HCT116 (cell line): ENCODE measurements at regions not wholly inside any gene's neighbourhood (a gene's known extent, or its start where the extent isn't known, plus 50 kb on each side); places are given as distances from the start of the nearest gene placed in this dataset.

ENCODE experiments used
- ATAC-seq: fragments of 200-7000 bp; cut with Tn5 transposase; 2 replicates; pipeline ENCODE4 v1.9.1; 2020; ENCODE audit warnings: mild to moderate bottlenecking, moderate library complexity
- BruUV-seq: library from RNA; stranded (reverse); fragments of 400-500 nt; replicated peaks from 2 replicates; lab custom pipeline; 2021; lab: Mats Ljungman, UMichigan
- CTCF ChIA-PET: fragments of 300-600 bp; sonication (Branson Sonifier 250); formaldehyde crosslinking; loops from one replicate; lab custom pipeline; 2021; ENCODE audit warnings: antibody characterized with exemption; lab: Charles Lee
- POLR2A ChIA-PET: fragments of 300-600, 350-600 bp; sonication (Branson Sonifier 250); formaldehyde crosslinking; loops from one replicate; lab custom pipeline; 2021; ENCODE audit warnings: antibody characterized with exemption; lab: Charles Lee
- RAD21 ChIA-PET, 2 experiments: fragments of 300-600 bp; sonication (Branson Sonifier 250); formaldehyde crosslinking; loops; one replicate each; lab custom pipeline; 2023; ENCODE audit warnings: low total read pairs in 2 of 2; ENCODE audit not compliant: uncharacterized antibody in 2 of 2, unreplicated experiment in 2 of 2, low non-redundant PET in 1 of 2; lab: Charles Lee
- DNase-seq: peaks from one replicate; pipeline ENCODE4 v3.0.0-alpha.2; 2010; ENCODE audit warnings: low read depth, low spot score
- H2AFZ ChIP-seq: fragments of 200-600 bp; shearing (Covaris generic), sonication (generic); 2 replicates; pipeline ENCODE4 v1.6.1; 2017; ENCODE audit warnings: low read depth, mixed run types, mixed read lengths, antibody characterized with exemption, low read length; ENCODE audit not compliant: poor library complexity, severe bottlenecking
- H3K27ac ChIP-seq: 2 replicates; pipeline ENCODE4 v1.5.1; 2012; ENCODE audit warnings: low read depth, low read length
- H3K27me3 ChIP-seq: fragments of 200-600 bp; sonication (generic); 2 replicates; pipeline ENCODE4 v1.6.1; 2016; ENCODE audit warnings: mixed run types, low read length, mixed read lengths; ENCODE audit not compliant: insufficient read depth
- H3K36me3 ChIP-seq, 2 experiments: fragments of 200-500 bp in 1 of 2; fragments of 200-600 bp in 1 of 2; sonication (Bioruptor generic) in 1 of 2; sonication (generic) in 1 of 2; 2 replicates each; pipeline versions ENCODE4 v1.5.1 to v1.6.1; 2014 to 2016; ENCODE audit warnings: low read length in 2 of 2, inconsistent platforms in 1 of 2, mixed read lengths in 1 of 2, mixed run types in 1 of 2; ENCODE audit not compliant: insufficient read depth in 2 of 2, control insufficient read depth in 1 of 2
- H3K4me1 ChIP-seq, 2 experiments: fragments of 200-600 bp in 1 of 2; sonication (generic) in 1 of 2; 2 replicates each; pipeline versions ENCODE4 v1.5.1 to v1.6.1; 2012 to 2017; ENCODE audit warnings: low read length in 2 of 2, inconsistent platforms in 1 of 2, mild to moderate bottlenecking in 1 of 2, mixed read lengths in 1 of 2, mixed run types in 1 of 2, moderate library complexity in 1 of 2; ENCODE audit not compliant: insufficient read depth in 2 of 2, control insufficient read depth in 1 of 2
- H3K4me2 ChIP-seq: fragments of 200-600 bp; sonication (generic); 2 replicates; pipeline ENCODE4 v1.6.1; 2017; ENCODE audit warnings: mixed run types, low read length, mixed read lengths
- H3K4me3 ChIP-seq, 2 experiments: fragments of 200-600 bp in 1 of 2; sonication (generic) in 1 of 2; replicated peaks in 1 of 2; 2 replicates each; pipeline ENCODE4 v1.5.1; 2011 to 2016; ENCODE audit warnings: low read length in 2 of 2, control low read depth in 1 of 2, low read depth in 1 of 2, mild to moderate bottlenecking in 1 of 2, mixed read lengths in 1 of 2, mixed run types in 1 of 2
- H3K79me2 ChIP-seq: fragments of 200-600 bp; sonication (generic); 2 replicates; pipeline ENCODE4 v1.6.1; 2017; ENCODE audit warnings: mild to moderate bottlenecking, mixed run types, low read length, moderate library complexity, mixed read lengths; ENCODE audit not compliant: insufficient read depth
- H3K9ac ChIP-seq: fragments of 200-600 bp; sonication (generic); 2 replicates; pipeline ENCODE4 v1.6.1; 2016; ENCODE audit warnings: low read length, mixed read lengths
- H3K9me2 ChIP-seq: fragments of 200-600 bp; sonication (generic), shearing (Covaris generic); 2 replicates; pipeline ENCODE4 v1.6.1; 2017; ENCODE audit warnings: mixed run types, mild to moderate bottlenecking, moderate library complexity; ENCODE audit not compliant: insufficient read depth
- H3K9me3 ChIP-seq, 2 experiments: fragments of 200-500 bp in 1 of 2; fragments of 200-600 bp in 1 of 2; sonication (Bioruptor generic) in 1 of 2; sonication (generic) in 1 of 2; 2 replicates each; pipeline ENCODE4 v1.6.1; 2014 to 2017; ENCODE audit warnings: low read length in 2 of 2, mixed read lengths in 2 of 2, inconsistent platforms in 1 of 2, low read depth in 1 of 2, mild to moderate bottlenecking in 1 of 2, mixed run types in 1 of 2, moderate library complexity in 1 of 2; ENCODE audit not compliant: control insufficient read depth in 1 of 2, insufficient read depth in 1 of 2
- H4K20me1 ChIP-seq: fragments of 200-600 bp; sonication (generic), shearing (Covaris generic); 2 replicates; pipeline ENCODE4 v1.6.1; 2017; ENCODE audit warnings: mixed run types, mild to moderate bottlenecking, moderate library complexity; ENCODE audit not compliant: insufficient read depth
- ATF3 ChIP-seq: IDR thresholded peaks from 2 replicates; pipeline ENCODE4 v1.6.1; 2012
- ELF1 ChIP-seq: IDR thresholded peaks from 2 replicates; pipeline ENCODE4 v1.6.1; 2012; ENCODE audit warnings: low read depth, borderline replicate concordance
- EZH2 ChIP-seq: fragments of 200-600 bp; sonication (generic); IDR thresholded peaks from 2 replicates; pipeline ENCODE4 v1.6.1; 2017; ENCODE audit warnings: antibody characterized with exemption, mixed run types
- EZH2phosphoT487 ChIP-seq: fragments of 200-600 bp; IDR thresholded peaks from 2 replicates; pipeline ENCODE4 v1.6.1; 2018; ENCODE audit warnings: antibody characterized with exemption, borderline replicate concordance
- FOSL1 ChIP-seq: IDR thresholded peaks from 2 replicates; pipeline ENCODE4 v1.6.1; 2012; ENCODE audit warnings: low read depth
- POLR2A ChIP-seq: IDR thresholded peaks from 2 replicates; pipeline ENCODE4 v1.7.0; 2011; ENCODE audit warnings: borderline replicate concordance; ENCODE audit not compliant: insufficient read depth, insufficient read length; ENCODE audit errors: extremely low read depth
- POLR2AphosphoS5 ChIP-seq: IDR thresholded peaks from 2 replicates; pipeline ENCODE4 v1.6.1; 2011; ENCODE audit warnings: mild to moderate bottlenecking, low read depth, low read length, moderate library complexity
- REST ChIP-seq: IDR thresholded peaks from 2 replicates; pipeline ENCODE4 v1.6.1; 2012; ENCODE audit warnings: low read depth
- SIN3A ChIP-seq: IDR thresholded peaks from 2 replicates; pipeline ENCODE4 v1.6.1; 2012; ENCODE audit warnings: low read depth
- SRF ChIP-seq: IDR thresholded peaks from 2 replicates; pipeline ENCODE4 v1.6.1; 2012; ENCODE audit warnings: low read depth
- YY1 ChIP-seq: IDR thresholded peaks from 2 replicates; pipeline ENCODE4 v1.6.1; 2011; ENCODE audit warnings: low read length, low read depth, moderate library complexity, mild to moderate bottlenecking; ENCODE audit not compliant: insufficient replicate concordance; ENCODE audit errors: extremely low read depth
- ZFX ChIP-seq: fragments of 450-650 bp; IDR thresholded peaks from 2 replicates; pipeline ENCODE4 v1.6.1; 2017
- intact Hi-C: fragments of 100-400 bp; cut with micrococcal nuclease; formaldehyde crosslinking; loops from 2 replicates; pipeline ENCODE4 v1.10.0; 2022
- TF ChIP-seq, protein P1 (sequence below), 3 experiments: fragments of 200-600 bp in 1 of 3; sonication (generic) in 1 of 3; IDR thresholded peaks in 2 of 3; conservative IDR thresholded peaks in 1 of 3; 2 replicates each; pipeline ENCODE4 v1.5.1; 2012 to 2017; ENCODE audit warnings: low read depth in 2 of 3, low read length in 2 of 3, antibody characterized with exemption in 1 of 3, borderline replicate concordance in 1 of 3, control low read depth in 1 of 3, mild to moderate bottlenecking in 1 of 3, mixed read lengths in 1 of 3, mixed run types in 1 of 3, moderate library complexity in 1 of 3; ENCODE audit not compliant: insufficient read depth in 1 of 3

DNA sequence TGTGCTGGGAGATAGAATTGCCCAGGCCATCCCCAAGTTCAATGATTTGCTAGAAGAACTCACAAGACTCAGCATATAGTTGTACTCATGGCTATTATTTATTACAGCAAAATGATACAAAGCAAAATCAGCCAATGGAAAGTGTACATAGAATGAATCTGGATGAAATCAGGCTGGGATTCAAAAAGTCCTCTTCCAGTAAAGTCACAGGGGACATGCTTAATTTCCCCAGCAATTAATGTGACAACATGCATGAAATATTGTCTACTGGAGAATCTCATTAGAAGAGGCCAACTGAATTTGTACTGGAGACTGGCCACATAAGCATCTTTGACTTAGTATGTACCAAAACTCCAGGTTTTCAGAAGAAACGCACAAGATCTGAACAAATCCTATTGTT, 1043.1 kb downstream of the NAALADL2 start:
- no TSS peak for BruUV-seq
- no peaks in the 10 kb centered on the region for H4K20me1 ChIP-seq

GRCh38 chr3:175898194-175898593, 1039.1 kb downstream of the NAALADL2 start:
- DNase-seq = no peak
- no TSS peak for BruUV-seq
- ATAC-seq = no peak
- ChIA-PET RAD21 (no interaction called here), CTCF (no interaction called here), POLR2A (no interaction called here)
- Histone ChIP-seq H3K79me2 (no peaks in the 10 kb centered on the region), H3K36me3 (no peaks in the 10 kb centered on the region), H3K27me3 (no peaks in the 10 kb centered on the region), H3K4me2 (no peak overlapping the region), H3K9me3 (no peaks in the 10 kb centered on the region), H4K20me1 (no peaks in the 10 kb centered on the region), H3K9ac (no peak overlapping the region), H3K9me2 (no peaks in the 10 kb centered on the region), H3K4me3 (no peak overlapping the region), H3K27ac (no peak overlapping the region), H3K4me1 (no peaks in the 10 kb centered on the region), H2AFZ (no peak overlapping the region)
- TF ChIP-seq ZFX (no peak), FOSL1 (no peak), POLR2A (no peak), SRF (no peak), EZH2phosphoT487 (no peak), EZH2 (no peak), ELF1 (no peak), POLR2AphosphoS5 (no peak), YY1 (no peak), ATF3 (no peak), REST (no peak), SIN3A (no peak)
- TF ChIP-seq, protein P1, sequence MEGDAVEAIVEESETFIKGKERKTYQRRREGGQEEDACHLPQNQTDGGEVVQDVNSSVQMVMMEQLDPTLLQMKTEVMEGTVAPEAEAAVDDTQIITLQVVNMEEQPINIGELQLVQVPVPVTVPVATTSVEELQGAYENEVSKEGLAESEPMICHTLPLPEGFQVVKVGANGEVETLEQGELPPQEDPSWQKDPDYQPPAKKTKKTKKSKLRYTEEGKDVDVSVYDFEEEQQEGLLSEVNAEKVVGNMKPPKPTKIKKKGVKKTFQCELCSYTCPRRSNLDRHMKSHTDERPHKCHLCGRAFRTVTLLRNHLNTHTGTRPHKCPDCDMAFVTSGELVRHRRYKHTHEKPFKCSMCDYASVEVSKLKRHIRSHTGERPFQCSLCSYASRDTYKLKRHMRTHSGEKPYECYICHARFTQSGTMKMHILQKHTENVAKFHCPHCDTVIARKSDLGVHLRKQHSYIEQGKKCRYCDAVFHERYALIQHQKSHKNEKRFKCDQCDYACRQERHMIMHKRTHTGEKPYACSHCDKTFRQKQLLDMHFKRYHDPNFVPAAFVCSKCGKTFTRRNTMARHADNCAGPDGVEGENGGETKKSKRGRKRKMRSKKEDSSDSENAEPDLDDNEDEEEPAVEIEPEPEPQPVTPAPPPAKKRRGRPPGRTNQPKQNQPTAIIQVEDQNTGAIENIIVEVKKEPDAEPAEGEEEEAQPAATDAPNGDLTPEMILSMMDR (IDR thresholded peaks at IDR 0.05 in 2 of 3, conservative IDR thresholded peaks at IDR 0.05 in 1 of 3; ENCODE audit: borderline replicate concordance in 1 of 3, insufficient read depth in 1 of 3, low read depth in 2 of 3, low read length in 2 of 3) = no peak
- intact Hi-C loops = no loop called here

More for the DNA sequence above, 1043.1 kb downstream of the NAALADL2 start:
- Histone ChIP-seq H3K9me3 (no peaks in the 10 kb centered on the region), H2AFZ (no peak overlapping the region), H3K4me3 (no peak overlapping the region), H3K4me1 (no peaks in the 10 kb centered on the region), H3K4me2 (no peak overlapping the region), H3K9ac (no peak overlapping the region), H3K27me3 (no peaks in the 10 kb centered on the region), H3K79me2 (no peaks in the 10 kb centered on the region), H3K27ac (no peak overlapping the region), H3K36me3 (no peaks in the 10 kb centered on the region), H3K9me2 (no peaks in the 10 kb centered on the region)
- no peak for TF ChIP-seq EZH2phosphoT487
- ChIA-PET CTCF (no interaction called here), RAD21 (no interaction called here), POLR2A (no interaction called here)
- ATAC-seq (no peak), DNase-seq (no peak)
- intact Hi-C loops = no loop called here
